ENCODE measurements at regions not wholly inside any gene's neighbourhood (a gene's known extent, or its start where the extent isn't known, plus 50 kb on each side); places are given as distances from the start of the nearest gene placed in this dataset.

- DNase-seq (no peak), ATAC-seq (no peak)
- intact Hi-C loops (cut with DNase I), result no loop called here
- H3K4me1 ChIP-seq, result no peaks in the 10 kb centered on the region
- H3K27ac ChIP-seq, result no peak overlapping the region
- 52 to 60% methylated on average over 5 of the region's 5 CpGs for WGBS, 2 donors
- no peak overlapping the region for H3K4me3 ChIP-seq
- H3K27me3 ChIP-seq, result peaks cover 0 to 9% (median 0%) of the 10 kb centered on the region in 7 donors
- peaks cover 0 to 13% (median 4%) of the 10 kb centered on the region in 11 donors for H3K9me3 ChIP-seq
- no peaks in the 10 kb centered on the region for H3K36me3 ChIP-seq
- TF ChIP-seq, protein P1, sequence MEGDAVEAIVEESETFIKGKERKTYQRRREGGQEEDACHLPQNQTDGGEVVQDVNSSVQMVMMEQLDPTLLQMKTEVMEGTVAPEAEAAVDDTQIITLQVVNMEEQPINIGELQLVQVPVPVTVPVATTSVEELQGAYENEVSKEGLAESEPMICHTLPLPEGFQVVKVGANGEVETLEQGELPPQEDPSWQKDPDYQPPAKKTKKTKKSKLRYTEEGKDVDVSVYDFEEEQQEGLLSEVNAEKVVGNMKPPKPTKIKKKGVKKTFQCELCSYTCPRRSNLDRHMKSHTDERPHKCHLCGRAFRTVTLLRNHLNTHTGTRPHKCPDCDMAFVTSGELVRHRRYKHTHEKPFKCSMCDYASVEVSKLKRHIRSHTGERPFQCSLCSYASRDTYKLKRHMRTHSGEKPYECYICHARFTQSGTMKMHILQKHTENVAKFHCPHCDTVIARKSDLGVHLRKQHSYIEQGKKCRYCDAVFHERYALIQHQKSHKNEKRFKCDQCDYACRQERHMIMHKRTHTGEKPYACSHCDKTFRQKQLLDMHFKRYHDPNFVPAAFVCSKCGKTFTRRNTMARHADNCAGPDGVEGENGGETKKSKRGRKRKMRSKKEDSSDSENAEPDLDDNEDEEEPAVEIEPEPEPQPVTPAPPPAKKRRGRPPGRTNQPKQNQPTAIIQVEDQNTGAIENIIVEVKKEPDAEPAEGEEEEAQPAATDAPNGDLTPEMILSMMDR (IDR thresholded peaks at IDR 0.05), result no peak
These were observed 104.6 kb upstream of the RUNX1 start for GRCh38 chr21:35153671-35154070.

- intact Hi-C loops (cut with DNase I), result no loop called here
- Histone ChIP-seq H3K36me3 (no peaks in the 10 kb centered on the region), H3K27ac (no peak overlapping the region), H3K27me3 (peaks cover 0 to 12% (median 4%) of the 10 kb centered on the region in 7 donors), H3K9me3 (peaks cover 0 to 7% (median 0%) of the 10 kb centered on the region in 11 donors), H3K4me1 (no peaks in the 10 kb centered on the region), H3K4me3 (no peak overlapping the region)
- TF ChIP-seq, protein P1 (IDR thresholded peaks at IDR 0.05), result no peak
- ATAC-seq, result no peak
- WGBS, 2 donors, result 85 to 86% methylated on average over 2 of the region's 2 CpGs
- no peak for DNase-seq
These were observed 101.6 kb upstream of the RUNX1 start for GRCh38 chr21:35150562-35151226.

- Histone ChIP-seq H3K27me3 (peaks cover 0 to 12% (median 4%) of the 10 kb centered on the region in 7 donors), H3K27ac (no peak overlapping the region), H3K4me1 (no peaks in the 10 kb centered on the region), H3K4me3 (no peak overlapping the region), H3K36me3 (no peaks in the 10 kb centered on the region), H3K9me3 (peaks cover 0 to 7% (median 0%) of the 10 kb centered on the region in 11 donors)
- DNase-seq, result no peak
- 80 to 81% methylated on average over 3 of the region's 3 CpGs for WGBS, 2 donors
- intact Hi-C loops (cut with DNase I), result no loop called here
- TF ChIP-seq, protein P1 (IDR thresholded peaks at IDR 0.05), result no peak
- no peak for ATAC-seq
These were observed 100.6 kb upstream of the RUNX1 start for GRCh38 chr21:35149698-35150097.

- DNase-seq (no peak), ATAC-seq (no peak)
- intact Hi-C loops (cut with DNase I), result no loop called here
- Histone ChIP-seq H3K36me3 (no peaks in the 10 kb centered on the region), H3K27me3 (peaks cover 0 to 12% (median 5%) of the 10 kb centered on the region in 7 donors), H3K9me3 (peaks cover 0 to 7% (median 0%) of the 10 kb centered on the region in 11 donors), H3K4me1 (no peaks in the 10 kb centered on the region), H3K27ac (no peak overlapping the region), H3K4me3 (no peak overlapping the region)
- WGBS, 2 donors, result 81 to 82% methylated on average over 4 of the region's 4 CpGs
- TF ChIP-seq, protein P1 (IDR thresholded peaks at IDR 0.05), result no peak
These were observed 98.3 kb upstream of the RUNX1 start for GRCh38 chr21:35147439-35147838.

Measured in heart right ventricle (tissue), 16 donors.